GM19043 (cell line): ENCODE measurements at regions not wholly inside any gene's neighbourhood (a gene's known extent, or its start where the extent isn't known, plus 50 kb on each side); places are given as distances from the start of the nearest gene placed in this dataset.
"Not testable (repeated sequence)": the region's sequence is repeated elsewhere in the genome, so short reads cannot be mapped to it uniquely, and the experiment has no call there.

Experiments used
- ATAC-seq: cut with Tn5 transposase; IDR thresholded peaks from one replicate; pipeline ENCODE4 v1.9.1; 2021; ENCODE audit warnings: low read depth; ENCODE audit not compliant: unreplicated experiment

DNA sequence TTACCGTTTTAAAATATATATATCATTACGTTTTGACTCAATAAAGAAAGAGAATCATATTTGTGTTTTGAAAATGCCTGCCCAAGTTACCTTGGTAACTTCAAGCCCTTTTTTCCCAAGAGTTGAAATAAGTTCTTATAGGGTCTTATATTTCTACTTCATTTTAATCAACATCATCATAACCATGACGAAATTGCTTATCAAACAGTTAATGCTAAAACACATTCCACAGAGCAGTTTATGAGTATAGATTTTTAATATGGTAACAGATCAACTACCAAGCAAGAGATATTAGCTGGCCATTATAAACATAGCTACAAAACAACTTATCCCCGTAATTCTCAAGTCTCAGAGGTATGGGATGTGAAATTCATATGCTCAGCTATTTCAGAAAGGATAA is 197.9 kb upstream of the LRRTM4 start:
- no peak for ATAC-seq

DNA sequence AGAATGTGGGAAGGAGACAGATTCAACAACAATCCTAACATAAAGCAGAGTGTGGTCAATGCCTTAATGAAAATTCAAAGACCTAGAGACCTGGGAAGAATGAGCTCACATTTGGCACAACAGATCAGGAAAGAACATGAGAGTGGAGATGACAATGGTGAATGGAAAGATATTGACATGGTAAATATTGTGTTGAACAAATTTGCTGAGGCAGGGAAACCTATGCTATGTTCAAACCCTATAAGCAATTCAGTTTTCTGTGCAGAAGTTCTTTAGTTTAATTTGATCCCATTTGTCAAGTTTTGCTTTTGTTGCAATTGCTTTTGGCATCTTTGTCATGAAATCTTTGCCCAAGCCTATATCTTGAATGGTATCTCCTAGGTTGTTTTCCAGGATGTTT is 199.4 kb upstream of the LRRTM4 start:
- no peak for ATAC-seq

DNA sequence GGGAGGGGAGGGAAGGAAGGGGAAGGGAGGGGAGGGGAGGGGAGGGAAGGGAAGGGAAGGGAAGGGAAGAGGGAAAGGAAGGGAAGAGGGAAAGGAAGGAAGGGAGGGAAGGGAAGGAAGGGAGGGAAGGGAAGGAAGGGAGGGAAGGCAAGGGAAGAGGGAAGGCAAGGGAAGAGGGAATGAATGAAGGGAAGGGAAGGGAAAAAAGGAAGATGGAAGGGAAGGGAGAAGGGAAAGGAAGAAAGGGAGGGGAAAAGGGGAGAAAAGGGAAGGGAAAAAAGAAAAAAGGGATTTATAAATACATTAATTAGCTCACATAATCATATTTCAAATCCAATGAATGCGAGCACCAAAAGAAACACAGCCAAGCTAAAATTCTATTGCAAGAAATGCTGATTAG is 202.9 kb upstream of the LRRTM4 start:
- ATAC-seq: no peak

DNA sequence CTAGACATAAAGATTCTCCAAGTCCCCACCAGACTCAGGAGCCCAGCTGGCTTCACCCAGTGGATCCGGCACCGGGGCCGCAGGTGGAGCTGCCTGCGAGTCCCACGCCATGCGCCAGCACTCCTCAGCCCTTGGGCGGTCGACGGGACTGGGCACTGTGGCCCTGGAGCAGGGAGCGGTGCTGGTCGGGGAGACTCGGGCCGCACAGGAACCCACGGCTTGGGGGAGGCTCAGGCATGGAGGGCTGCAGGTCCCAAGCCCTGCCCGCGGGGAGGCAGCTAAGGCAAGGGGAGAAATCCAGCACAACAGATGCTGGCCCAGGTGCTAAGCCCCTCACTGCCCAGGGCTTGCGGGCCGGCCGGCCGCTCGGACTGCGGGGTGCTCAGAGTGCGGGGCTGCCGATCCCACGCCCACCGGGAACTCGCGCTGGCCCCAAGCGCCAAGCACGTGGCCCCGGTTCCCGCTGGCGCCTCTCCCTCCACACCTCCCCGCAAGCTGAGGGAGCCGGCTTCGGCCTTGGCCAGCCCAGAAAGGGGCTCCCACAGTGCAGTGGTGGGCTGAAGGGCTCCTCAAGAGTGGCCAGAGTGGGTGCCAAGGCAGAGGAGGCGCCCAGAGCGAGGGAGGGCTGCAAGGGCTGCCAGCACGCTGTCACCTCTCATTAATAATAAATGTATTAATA is 212.6 kb upstream of the LRRTM4 start:
- not testable (repeated sequence) for ATAC-seq

DNA sequence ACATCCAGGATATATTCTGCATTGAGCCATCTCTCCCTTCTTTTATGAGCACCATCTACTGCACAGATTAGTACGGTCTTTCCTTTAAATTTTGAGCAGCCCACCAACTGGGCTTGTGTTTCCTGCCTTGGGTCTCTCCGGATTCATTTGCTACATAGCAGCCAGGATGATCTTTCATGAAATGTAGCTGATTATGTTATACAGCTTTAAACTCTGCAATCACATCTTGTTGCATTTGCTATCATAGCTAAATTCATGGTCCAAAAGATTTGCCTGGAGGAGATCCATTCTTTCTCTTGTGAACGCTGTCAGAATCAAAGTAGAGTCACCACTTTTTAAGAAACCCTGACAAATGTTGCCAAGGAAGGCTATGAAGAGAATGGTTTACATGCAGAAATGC is 215.1 kb upstream of the LRRTM4 start:
- no peak for ATAC-seq

DNA sequence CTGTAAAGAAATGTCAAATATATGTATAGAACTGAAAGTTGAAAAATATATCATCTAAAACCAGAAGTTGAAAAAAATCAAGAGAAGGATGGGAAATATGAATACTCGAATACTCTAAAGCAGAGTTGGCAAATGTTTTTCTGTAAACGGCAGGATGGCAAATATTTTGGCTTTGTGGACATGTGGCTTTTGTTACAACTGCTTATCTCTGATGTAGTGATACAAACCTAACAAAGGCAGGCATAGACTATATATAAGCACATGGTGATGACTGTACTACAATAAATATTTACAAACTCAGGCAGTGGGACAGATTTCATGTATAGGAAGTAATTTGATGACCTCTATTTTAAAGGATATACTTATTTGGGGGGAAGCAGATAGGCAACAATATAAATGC is 224.6 kb upstream of the LRRTM4 start:
- ATAC-seq: no peak

DNA sequence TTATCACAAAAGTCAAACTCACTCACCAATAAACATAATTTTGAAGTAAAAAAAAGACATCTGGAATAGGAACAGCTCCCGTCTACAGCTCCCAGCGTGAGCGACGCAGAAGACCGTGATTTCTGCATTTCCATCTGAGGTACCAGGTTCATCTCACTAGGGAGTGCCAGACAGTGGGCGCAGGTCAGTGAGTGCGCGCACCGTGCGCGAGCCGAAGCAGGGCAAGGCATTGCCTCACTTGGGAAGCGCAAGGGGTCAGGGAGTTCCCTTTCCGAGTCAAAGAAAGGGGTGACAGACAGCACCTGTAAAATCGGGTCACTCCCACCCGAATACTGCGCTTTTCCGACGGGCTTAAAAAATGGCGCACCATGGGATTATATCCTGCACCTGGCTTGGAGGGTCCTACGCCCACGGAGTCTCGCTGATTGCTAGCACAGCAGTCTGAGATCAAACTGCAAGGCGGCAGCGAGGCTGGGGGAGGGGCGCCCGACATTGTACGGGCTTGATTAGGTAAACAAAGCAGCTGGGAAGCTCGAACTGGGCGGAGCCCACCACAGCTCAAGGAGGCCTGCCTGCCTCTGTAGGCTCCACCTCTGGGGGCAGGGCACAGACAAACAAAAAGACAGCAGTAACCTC is 231.7 kb upstream of the LRRTM4 start:
- not testable (repeated sequence) for ATAC-seq

DNA sequence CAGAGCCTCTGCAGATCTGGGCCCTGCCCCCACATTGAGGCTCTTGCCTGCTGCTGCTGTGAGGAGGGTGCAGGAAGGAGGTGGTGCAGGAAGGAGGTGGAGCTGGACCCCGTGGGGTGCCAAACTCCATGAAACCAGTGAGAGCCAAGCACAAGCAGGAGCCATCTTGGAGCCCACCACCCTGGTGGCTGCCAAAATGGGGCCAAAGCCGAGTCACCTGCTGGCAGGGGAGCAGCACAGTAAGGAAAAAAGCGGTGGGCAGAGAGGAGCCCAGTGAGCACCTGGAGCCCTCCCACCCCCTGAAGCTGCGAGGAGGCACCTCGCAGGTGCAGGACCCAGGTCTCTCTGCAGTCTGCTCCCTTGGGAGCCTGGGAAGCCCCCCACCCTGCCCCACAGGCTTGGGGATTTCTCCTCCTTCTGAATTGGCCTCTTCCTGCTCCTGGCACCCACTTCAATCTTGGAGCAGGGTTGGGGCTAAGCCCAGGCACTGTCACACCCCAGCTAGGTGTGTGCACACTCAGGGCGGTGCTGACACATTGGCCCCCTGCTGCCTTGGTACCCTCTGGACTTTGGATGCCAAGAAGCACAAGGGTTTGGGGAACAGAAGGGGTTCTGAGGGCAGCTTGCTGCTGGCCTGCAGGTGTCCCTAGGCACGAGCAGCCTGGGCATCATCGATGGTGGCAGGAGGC is 245.4 kb upstream of the LRRTM4 start:
- ATAC-seq: no peak

DNA sequence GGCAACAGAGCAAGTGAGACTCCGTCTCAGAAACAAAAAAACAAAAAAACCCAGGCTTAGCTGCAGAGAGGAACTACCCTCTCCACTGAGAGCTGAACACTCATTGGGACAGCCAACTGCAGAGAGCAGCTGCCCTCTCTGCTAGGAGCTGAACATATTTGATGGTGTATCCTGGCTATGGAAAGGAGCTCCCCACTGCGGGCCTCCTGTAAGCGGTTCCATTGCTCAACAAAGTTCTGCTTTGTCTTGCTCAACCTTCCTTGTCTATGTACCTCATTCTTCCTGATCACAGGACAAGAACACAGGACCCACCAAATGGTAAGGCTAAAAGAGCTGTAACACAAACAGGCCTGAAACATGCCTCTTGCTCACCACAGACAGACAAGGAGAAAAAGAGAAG is 246.3 kb upstream of the LRRTM4 start:
- ATAC-seq: no peak

DNA sequence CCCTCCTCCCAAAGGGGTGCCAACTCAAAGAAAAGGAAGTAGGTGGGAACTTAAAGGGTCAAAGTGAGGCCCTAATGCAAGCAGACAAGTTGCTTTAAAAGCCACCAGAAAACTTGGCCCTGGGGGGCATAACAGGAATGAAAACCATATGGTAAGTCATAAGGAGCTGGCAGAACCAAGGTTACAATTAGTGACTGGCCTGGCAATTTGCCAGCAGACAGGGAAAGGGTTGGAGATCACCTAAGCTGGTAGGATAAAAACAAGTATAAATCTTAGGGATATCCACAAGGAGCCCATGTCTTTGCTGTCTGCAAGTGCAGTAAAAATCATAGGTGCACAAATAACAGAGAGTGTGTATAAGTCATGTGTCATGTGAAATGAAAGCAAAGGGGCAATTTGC is 256.7 kb upstream of the LRRTM4 start:
- ATAC-seq: no peak

DNA sequence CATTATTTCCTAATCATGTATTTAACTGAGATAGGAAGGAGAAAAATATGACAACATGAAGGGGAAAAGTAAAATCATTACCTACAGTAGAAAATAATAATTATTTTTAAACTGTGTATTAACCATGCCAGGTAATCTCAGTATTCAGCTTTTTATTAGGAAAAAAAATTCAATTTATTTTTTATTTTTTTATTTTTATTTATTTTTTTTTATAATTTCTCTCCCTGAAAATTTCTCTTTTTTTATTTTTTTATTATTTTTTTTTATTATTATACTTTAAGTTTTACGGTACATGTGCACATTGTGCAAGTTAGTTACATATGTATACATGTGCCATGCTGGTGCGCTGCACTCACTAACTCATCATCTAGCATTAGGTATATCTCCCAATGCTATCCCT is 271.3 kb upstream of the LRRTM4 start:
- not testable (repeated sequence) for ATAC-seq

DNA sequence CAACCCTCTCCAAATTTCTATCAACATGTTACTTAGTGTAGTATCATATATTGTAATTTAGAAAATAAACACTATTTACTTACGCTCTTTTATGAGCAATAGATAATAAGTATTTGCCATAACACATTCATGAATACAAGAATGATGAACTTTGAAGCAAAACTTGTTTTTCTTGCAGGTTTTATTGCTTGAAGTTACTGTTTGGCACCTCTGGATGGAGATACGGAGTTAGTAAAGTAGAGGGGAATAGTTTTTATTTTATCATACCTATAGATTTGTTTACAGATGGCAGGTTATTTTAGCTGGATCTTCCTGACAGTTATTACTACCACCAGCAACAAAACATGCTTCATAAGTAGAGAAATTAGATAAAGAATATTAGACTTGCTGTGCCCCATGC is 274.2 kb upstream of the LRRTM4 start:
- ATAC-seq: no peak

DNA sequence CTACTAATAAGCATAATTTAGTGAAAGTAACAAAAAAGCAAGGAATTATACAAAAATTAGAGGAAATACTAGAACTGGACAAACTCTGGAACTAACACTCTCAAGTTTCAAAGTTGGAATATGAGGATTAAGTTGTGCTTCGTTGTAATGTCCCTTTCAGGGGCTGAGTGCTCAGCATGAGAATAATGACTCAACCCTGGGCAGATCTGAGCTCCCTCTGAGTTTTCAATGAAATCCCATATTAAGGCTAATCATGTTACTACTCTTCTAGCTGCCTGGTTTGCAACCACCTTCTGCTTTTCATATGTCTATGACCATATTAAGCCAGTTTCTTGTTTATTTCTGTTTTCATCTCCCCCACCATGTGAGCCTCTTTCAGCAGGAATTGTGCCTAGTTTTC is 274.9 kb upstream of the LRRTM4 start:
- no peak for ATAC-seq

DNA sequence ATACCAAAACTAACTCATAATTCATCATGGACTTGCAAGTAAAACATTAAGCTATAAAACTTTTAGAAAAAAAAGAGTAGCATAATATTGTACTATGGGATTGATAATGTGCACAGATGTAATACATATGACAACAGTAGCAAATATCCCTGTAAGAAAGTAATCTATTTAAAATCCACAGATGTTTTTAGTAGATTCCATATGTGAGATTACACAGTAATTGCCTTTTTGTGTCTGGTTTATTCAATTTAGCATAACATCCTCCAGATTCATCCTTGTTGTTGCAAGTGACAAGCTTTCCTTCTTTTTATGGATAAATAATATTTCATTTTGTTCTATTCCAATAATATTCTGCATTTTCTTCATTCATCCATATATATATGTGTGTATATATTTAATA is 278.2 kb upstream of the LRRTM4 start:
- ATAC-seq: no peak

DNA sequence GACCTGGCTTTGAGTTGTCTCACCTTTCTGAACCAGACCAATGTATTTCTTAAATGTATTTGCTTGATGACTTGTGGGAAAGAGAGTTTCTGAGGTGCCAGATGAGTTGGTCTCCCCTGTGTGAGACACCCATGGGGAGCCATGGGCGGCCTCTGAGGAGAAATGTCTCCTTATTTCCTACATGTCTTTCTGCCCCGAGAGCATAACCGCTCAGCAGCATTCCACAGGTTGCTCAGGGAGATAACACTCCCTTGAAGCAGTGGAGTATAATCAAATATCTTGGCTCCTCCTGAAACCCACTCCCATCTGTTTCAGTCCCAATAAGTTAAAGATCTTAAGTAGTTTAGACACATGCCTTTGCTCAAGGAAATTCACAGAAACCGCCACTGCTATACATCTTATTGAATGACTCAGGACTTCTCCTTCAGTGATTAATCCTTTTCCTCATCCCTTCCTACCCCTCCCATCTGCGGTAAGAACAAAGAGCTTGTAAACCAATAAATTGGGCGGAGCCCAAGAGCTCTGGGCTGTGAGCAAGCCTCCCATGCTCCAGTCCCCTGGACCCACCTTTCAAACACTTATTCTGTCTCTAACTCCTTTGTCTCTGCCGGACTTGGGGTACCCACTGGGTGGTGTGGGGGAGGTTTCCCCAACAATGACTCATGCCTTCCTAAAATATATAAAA is 285.5 kb upstream of the LRRTM4 start:
- no peak for ATAC-seq

DNA sequence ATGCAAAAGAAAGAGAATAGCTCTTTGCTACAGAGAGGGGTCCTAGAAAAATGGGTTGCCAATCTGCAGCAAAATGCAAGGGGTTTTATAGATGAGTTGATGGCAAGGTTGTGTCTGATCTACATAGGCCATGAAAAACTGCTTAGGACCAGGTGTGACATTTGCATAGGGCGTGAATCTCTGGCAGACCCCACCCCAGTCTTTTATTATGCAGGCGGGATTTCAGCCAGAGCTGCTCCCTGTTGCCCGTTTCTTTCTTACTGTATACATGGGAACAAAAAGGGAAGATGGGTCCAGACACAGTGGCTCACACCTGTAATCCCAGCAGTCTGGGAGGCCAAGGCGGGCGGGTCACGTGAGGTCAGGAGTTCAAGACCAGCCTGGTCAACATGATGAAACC is 286.4 kb upstream of the LRRTM4 start:
- ATAC-seq: no peak

DNA sequence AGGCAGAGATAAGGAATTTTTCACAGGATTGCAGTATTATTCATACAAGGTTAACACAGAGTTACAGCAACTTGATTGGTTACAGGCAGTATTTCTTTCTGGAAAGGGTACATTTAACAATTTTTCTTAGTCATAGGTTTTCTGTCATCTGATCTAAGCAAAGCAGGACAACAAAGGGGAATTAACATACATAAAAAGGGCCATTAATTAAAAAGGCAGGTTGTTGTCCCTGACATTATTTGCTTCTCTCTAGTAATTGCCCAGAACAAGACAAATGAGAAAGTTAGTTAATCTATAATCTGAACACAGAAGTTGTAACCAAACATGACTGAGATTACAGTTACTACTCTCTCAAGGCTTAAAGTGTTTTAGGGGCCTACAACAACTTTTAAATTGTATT is 291.4 kb upstream of the LRRTM4 start:
- ATAC-seq: no peak

DNA sequence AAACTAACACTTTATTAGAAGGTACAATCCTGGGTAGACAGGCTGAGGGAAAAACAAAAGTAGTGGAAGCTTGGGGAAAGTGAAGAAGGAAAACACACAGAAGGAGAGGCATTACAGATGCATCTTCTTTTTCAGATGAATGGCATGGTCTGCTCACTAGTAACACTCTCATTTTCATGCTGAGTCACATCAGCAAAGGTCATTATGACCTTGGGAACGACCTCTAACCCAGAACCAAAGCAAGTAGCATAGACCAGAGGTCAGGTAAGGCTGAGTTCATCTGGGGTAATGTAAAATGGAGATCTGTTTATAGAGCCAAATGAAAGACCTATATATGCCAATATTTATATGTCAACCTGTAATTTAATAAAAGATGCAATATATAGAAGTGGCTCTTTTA is 294.4 kb upstream of the LRRTM4 start:
- ATAC-seq: no peak

DNA sequence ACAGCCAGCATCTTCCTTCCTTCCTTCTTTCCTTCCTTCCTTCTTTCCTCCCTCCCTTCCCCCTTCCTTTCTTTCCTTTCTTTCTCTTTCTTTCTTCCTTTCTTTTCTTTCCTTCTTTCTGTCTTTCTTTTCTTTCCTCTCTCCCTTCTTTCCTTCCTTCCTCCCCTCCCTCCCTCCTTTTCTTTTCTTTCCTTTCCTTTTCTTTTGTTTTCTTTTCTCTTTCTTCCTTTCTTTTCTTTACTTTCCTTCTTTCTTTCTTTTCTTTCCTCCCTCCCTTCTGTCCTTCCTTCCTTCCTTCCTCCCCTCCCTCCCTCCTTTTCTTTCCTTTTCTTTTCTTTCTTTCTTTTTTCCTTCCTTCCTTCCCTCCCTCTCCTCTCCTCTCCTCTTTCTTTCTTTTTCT is 296.0 kb upstream of the LRRTM4 start:
- no peak for ATAC-seq

DNA sequence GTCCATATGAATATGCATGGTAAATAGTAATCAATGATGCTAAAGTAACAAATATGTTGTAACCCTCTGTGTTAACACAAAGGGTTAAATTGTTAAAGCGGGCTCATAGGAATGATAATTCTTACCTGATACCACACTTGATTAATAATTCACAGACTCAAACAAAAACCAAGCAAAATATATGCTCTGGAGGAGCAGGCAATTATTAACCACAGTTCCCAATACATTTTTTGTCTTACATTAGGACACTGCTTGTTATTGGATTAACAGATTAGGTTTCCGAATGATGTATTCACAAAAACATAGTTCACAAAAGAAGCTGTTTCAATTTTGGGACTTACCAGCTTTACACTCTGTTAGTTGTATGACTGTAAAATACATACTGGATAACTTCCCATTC is 300.9 kb upstream of the LRRTM4 start:
- ATAC-seq: no peak

DNA sequence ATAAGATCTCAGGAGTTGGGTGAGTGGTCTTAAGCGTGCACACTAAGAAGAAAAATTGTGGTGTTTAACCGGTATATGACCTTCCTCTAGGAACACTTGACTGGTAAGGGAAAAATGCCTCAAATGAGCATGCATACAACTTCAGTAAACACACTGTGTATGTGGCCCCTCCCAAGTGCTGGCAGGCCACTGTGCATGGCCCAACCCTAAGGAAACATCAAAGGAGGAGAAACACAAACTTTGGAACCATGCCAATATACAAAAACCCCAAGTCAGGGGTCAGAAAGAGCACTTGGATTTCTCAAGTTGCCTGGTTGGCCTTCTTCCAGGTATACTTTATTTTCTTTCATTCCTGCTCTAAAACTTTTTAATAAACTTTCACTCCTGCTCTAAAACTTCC is 308.9 kb upstream of the LRRTM4 start:
- ATAC-seq: no peak

DNA sequence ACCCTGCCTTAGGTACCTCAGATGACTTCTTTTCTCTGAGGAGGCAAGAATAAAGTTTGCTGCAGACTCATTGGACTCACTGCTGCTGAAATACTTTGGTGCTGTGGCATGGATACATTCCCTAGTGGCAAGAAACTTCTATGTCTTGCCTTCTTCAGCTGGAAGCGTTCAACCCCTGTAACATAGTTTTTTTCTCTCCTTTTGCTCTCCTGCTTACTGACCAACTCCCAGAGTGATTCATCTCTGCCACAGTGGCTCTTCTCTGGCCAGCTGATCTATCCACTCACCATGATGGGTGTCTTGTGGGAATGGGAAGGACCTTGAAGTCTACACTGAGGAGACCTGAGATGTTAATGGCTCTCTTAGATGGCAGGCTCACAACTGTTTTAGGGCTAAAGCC is 309.3 kb upstream of the LRRTM4 start:
- no peak for ATAC-seq
